ENCODE measurements at regions not wholly inside any gene's neighbourhood (a gene's known extent, or its start where the extent isn't known, plus 50 kb on each side); places are given as distances from the start of the nearest gene placed in this dataset.

GRCh38 chr22:48531761-48532435 lies 1295.8 kb downstream of the BRD1 start:
- TF ChIP-seq GATA2 (IDR thresholded peaks at IDR 0.05; ENCODE audit: low read depth, low read length) (no peak), GATA3 (IDR thresholded peaks at IDR 0.05; ENCODE audit: low read depth, low read length) (no peak)
